ENCODE measurements at regions not wholly inside any gene's neighbourhood (a gene's known extent, or its start where the extent isn't known, plus 50 kb on each side); places are given as distances from the start of the nearest gene placed in this dataset.
"Not testable (repeated sequence)": the region's sequence is repeated elsewhere in the genome, so short reads cannot be mapped to it uniquely, and the experiment has no call there.

DNA sequence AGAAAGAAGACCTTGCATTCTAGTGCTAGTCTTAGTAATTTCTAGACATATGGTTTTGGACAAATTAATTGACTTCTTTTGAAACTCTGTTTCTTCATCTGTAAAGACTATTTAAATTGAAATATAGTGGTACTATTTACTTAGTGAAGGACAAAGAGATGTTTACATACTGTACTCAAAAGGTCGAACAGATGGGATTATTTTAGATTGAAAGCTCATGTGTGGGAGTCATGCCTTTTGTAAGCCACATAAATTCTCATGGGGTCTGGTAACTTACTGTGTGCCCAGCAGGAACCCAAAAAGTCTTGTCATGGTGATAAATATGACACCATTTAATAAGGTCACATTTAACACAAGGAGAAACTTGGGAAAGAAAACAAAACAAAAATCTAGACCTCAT lies 368.2 kb upstream of the CITED2 start:
- no peak for DNase-seq

DNA sequence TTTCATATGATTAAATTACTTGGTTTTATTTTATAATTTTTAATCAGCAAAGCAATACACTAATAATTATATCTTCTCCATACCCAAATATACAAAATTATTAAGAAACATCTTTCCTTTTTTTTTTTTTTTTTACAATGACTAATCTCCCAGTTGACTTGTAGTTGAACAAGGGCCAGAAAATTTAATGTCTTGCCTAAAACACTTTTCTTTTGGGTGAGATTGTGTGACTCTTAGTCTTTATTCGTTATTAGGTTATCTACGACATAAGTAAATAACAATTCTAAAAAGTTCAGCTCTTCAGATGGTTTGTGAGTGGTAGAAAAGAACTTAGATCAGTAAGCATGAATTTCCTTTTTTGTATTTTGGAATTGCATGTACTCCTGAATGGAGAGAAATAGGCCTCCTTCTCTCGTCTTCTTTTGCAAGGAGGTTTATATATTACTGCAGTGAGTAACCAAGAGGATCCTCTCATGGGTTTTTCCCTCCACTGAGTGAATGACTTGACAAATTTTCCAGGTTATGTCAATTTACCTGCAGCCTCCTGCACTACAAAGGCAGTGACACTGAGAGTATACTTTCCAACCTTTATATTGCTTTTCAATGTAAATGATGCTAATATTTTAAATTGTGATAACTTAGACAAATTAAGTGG lies 364.5 kb upstream of the CITED2 start:
- DNase-seq = no peak

DNA sequence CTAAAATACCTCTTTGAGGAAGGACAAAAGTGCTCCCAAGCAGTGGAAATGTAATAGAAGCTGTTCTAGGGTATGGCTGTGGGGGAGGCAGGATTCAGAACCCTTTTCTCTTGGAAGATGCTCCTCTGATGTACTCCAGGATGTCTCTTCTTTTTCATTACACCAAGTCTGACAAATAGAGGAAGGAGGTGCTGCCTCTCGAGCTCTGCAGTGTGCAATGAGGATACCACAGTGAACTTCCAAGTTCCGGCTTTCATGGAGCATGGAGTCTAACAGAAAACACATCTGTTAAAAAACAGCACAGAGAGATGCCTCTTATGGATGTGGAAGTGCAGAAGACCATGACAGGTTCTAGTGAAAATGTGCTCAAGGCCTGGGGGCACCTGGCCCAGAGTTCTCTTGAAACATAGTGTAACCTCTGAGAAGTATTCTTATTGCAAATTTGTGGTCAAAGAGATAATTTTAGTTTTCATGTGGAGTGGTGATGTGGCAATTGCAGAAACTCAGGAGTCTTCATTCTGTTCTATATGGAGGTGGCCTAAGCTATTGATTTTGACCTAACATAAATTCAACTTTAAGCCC lies 362.0 kb upstream of the CITED2 start:
- DNase-seq = no peak

DNA sequence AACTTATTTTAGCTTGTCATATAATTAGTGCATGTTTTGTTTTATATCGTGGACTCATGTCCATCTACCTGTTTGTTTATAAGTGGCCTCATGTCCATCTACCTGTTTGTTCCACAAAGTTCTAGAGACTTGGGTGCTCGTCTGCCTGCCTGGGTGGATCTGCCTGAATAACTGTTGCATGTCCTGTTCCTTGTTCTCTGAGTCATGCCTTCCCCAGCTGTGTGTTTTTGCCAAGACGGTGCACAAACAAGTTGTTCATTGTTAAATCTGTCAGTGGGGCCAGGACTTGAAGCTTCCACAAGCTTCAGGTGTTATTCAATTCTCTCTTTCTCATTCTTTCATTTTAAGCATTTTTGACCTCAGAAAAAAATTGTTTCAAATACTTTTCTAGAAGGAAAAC lies 358.0 kb upstream of the CITED2 start:
- no peak for DNase-seq

DNA sequence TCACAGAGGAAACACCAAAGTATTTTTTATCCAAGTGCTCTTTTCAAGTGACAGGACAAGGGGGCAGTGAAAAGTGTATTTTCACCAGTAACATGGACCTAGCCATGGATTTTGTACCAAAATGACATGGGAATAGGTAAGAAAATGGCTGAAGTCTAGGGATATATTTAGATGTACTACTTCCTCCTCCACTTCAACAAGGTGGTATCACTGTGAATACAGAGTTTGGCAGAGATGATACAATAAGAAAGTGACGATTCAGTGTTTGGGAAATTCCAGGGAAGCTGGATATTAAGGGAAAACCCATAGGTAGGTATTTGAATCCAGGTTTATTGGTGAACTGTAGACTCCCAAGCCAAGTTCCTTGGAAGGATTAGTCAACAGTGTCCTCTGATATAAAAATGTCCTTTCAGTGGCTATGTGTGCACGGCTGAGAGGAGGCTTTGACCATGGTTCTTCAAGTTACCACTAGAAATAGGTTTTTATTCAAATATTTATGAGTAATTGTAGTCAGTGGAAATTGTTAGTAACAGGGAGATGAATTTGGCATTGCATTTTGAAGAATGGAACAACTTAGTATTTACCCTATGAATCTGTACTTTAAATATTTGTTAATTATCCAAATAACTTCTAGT lies 356.0 kb upstream of the CITED2 start:
- no peak for DNase-seq

DNA sequence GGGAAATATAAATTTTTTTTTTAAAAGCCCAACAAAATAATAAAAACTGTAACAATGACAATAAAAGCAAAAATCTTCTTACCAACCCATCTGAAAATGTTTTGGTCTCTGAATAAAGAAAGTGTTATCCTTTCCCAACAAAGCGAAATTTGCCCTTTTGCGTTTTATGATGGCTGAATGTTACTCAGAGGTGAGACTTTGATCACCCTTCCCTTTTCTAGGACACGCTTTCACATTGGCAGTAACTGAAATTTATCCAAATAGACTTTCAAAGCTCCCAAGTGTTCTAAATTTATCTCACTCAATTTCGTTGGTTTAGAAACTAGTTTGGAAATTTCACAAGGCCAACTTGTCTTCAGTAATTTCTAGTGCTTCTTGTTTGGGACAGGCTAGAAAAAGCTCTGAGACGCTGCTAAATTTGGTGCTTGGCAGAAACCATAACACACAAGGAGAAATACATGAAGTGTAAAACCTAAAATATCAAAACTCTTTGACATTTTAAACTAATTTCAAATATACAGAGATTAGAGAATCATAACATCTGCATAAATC lies 354.5 kb upstream of the CITED2 start:
- DNase-seq = no peak

DNA sequence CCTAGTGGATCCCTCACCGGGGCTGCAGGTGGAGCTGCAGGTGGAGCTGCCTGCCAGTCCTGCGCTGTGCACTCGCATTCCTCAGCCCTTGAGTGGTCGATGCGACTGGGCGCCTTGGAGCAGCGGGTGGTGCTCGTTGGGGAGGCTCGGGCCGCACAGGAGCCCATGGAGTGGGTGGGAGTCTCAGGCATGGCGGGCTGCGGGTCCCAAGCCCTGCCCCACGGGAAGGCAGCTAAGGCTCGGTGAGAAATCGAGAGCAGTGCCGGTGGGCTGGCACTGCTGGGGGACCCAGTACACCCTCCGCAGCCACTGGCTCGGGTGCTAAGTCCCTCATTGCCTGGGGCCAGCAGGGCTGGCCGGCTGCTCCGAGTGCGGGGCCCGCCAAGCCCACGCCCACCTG lies 351.8 kb upstream of the CITED2 start:
- not testable (repeated sequence) for DNase-seq

DNA sequence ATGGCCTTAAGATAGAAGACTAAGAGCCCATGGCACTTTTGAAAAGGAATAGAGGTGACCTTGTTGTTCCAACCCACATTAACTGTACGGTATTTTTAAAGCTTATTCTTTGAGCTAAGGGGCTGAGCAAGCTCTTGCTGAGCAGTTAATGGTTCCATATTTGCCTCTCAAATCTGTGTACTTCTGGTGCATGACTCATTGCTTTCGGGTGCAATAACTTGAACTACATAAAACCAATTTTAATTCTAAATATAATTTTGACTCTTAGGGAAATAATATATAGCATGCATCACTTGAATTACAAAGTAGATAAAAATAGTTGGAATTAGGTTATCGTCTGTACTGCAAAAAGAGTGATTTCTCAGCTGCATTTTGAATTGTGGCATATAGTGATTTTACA lies 348.1 kb upstream of the CITED2 start:
- DNase-seq = no peak

DNA sequence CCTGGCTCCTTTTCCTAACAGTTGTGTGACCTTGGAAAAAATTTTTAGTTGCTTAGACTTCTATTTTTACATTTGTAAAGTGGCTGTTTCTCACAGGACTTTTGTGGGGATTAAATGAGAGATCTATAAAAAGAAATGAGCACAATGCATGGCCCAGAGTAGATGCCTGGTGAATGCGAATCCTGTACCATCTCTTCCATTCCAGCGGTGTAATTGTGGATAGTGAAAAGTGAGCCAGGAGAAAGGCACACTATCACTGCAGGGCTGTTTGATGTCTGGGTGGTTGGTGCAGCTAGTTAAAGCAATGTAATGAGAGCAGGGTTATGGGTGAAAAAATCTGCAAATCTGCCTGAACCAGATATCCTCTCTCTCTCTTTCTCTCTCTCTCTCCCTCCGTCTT lies 347.5 kb upstream of the CITED2 start:
- no peak for DNase-seq

DNA sequence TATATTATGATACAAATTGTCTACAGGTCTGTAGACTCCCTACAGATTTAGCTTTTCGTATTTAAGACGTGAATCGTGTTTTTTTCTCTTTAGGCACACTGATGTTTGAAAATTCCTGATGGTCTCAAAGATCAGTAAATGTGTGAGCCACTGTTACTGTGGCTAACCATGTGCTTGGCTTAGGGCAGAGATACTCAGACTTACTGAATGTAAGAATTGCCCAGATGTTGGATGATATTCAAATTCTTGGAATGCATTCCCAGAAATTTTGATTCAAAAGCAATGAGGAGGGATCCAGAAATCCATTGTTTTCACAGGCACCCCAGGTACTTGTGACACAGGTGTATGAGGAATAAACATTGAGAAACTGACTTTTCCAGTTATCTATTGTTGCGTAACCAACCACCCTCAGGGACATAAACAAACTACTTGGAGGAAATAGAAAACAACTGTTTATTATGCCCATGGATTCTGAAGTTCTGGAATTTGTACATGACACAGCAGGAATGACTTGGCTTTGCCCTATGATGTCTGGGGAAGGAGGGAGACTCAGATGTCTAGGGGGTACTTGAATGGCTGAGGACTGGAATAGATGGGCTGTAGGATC lies 339.6 kb upstream of the CITED2 start:
- no peak for DNase-seq

DNA sequence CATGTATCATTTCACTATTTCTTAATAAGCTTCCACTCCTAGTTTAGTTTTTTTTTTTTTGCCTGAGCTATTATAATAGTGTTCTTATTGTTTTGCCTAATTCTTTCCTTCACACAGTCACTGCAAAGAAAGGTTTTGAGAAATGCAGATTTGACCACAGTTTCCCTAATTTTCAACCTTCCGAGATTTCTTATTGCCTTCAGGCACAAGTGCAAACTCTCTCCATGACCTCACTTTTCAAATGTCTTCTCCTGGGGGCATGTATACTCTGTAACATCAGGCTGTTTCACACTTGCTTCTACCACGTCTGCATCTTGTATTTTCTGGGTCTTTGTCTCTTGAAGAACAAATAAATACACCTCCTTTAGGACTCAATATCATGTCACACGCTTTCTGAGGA lies 339.0 kb upstream of the CITED2 start:
- no peak for DNase-seq

DNA sequence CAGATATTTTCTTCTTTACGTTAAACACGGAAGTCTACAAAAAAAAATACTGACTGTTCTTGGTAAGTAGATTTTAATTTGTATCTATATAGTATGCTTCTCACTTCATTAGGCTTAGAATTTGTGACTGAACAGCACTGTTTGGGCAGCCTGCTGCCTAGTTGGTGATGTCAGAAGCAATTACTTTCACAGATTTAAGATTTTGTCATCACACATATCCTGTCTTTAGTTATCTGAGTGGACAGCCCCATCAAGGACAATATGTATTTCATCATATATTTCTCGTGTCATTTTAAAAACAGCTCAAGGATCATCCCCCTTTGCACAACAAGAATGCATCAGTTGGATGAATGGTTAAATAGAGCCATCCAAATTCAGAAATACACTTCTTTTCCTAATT lies 338.4 kb upstream of the CITED2 start:
- no peak for DNase-seq

DNA sequence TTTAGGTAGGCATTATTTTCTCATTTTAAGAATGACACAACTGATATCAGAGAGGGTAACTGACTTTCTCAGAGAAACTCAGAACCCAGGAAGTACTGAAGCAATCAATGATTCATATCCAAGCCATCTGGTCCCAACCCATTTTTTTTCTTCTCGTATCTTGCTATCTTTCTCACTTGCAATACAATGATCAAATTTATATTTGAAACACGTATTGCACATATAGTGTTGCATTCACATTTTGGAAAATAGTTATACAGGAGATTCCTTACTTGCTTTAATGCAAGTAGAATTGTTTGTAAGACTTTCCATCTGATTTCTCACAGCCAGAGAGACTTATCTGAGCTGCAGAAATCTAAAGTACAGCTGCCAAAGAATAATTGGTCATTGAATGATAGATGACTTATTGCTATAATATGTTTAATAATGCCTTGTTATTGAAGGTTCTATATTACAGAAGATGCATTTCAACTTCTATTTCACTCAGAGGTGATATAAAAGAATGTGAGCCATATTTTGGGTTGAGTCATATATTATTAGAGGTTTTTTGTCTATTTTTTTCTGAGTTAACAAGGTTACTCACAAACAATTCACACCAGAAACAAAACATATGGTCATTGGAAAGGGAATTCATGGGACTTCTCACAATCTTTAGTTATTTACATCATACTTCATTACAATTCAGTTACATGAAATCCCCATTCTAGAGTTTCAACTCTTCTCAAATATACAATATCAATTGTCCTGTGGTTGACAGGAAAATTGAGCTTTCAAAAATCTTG lies 337.5 kb upstream of the CITED2 start:
- DNase-seq = no peak

DNA sequence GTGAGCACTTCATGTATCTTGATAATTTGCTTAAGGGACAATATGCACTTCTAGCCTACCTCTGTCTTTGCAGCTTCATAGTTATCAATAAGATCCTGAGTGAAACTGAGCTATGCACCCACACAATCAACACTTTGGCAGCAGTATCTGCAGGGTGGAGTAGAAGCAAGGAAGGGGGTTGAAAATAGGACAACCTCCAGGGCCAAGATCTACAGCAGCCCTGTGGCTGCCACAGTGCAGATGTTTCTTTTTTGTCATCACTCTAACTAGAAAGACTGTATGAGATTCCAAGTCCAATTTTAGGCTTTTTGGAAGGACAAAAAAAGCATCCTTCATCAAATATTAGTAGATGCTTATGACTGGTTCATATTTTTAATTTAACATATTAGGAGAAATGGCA lies 336.1 kb upstream of the CITED2 start:
- no peak for DNase-seq

DNA sequence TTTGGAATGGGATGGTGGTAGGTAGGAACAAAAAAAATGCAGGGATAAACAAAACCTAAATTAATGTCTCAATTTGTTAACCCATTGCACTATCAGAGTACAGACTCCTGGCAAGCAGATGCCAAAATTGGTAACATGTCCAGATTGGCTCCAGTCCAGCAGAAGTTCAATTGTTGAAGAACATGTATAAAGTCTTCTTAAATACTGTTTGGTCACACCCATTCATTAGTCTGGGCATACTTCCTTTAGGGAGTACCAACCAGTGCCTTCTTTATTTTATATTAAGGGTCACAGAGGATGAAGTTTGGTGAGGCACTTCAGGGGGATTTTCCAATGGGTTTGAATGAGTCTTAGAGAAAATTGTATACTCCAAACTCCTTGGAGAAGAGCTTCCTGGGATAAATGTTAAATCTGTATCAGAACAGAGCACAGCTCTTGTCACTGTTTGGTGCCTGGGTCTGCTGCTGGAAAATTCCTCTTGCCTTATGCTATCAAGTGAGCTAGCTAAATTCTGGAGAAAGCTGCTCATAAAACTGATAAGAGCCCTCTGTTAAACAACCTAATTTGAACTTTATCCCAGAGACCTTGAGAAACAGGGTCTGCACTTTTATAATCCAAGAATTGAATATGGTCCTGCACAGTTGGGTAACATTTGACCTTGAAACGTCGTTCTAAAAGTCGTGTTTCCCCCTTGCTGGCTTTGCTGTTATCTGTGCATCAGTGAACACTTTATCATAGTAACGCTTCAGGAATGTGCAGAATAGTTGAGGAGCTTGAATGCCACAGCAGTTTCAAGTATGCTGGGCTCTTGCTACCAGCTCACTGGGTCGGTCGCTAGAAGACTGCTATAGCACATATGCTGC lies 334.1 kb upstream of the CITED2 start:
- DNase-seq = no peak

DNA sequence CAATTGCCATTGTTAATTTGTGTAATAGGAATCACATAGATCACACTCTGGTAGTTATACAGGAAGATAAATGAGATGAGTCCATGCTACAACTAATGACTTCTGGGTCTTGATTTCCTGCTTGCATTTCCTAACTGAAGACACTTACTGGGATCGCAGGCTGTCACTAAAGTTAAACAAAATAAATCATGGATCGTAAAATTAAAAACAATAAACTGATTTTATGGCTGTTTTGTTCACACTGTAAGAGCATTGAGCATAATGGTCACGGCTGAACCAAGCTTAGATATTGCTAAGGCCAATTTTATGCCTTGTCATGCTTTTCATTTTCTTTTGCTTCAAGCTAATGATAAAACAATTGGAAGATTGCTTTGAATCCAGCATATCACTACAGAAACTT lies 332.5 kb upstream of the CITED2 start:
- DNase-seq = no peak

DNA sequence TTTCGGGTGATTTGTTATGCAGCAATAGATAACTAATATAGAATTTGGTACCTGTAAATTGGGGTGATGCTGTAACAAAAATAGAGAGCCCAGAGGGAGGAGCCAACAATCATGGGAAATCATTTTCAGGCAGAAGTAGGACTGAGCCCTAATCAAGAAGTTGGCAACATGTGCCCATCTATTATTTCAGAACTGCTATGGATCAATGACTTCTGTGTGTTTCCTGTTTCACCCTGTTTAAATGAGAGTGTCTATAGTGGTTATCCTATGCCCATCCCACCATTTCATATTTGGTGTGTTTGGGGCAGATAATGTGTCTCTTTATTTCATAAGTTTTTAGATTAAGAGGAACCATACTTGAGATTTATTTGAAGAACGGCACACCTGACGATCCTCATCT lies 330.8 kb upstream of the CITED2 start:
- DNase-seq = no peak

DNA sequence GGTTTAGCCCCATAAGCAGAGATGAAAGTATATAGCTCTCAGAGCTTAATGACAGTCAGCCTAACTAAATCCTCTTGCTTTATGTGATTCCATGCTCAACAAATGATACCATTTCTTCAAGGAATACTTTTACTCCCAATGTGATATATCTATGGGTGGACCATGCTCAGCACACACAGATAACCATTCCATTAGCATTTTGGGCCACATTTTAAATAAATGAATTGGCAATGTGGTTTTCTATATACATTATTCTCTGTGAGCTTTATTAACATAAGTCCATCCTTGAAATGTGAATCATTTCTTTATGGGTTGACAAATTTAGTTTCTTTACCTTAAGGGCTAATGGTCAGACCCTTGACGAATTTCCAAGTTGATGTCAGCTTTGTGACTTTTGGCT lies 329.3 kb upstream of the CITED2 start:
- DNase-seq = no peak

DNA sequence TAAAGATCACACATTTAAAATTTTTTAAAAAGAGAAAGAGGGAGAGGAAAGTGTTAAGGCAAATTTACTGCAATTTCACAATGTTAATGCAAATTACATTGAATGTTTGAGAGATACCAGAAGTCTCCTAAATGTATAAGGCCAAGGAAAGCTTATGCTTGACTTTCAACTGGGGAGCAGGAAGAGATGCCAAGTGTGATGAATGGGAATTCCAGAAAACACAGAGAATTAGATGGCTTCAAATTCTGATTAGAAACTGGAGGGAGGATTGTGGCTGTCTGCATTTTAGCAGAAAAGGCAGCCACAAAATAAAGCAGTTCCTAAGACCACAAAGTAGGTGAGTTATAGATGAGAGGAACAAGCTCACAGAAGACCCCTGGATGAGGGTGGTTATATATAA lies 328.3 kb upstream of the CITED2 start:
- no peak for DNase-seq

DNA sequence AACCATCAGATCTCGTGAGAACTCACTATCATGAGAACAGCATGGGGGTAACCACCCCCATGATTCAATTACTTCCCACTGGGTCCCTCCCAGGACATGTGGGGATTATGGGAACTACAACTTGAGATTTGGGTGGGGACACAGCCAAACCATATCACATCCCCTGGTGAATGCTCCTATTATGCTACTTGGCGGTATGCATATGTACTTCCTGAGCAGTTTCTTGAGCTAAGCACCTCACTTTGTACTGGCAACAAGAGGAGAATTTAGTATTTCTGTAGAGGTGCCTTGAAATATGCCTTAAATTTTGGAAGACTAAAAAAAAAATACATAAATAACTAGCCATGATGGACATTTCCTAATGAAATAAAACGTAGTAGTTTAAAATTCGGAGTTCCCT lies 327.2 kb upstream of the CITED2 start:
- no peak for DNase-seq

DNA sequence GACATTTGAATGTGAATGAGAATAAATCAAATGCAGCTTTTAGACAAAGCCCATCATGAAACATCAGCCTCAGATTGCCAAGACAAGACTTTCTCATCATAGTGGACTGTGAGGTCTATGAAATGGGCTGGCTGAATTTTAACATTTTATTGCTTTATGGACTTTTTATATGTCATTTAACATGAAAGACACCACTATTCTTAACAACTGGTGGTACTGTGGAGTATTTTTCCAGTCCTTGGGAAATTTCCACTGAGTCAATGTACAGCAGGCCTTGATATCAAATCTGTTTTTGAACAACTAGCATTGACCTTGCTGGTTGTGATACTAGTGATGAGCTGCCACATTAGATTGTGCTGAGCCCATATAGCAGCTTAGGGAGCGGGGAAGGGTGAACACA lies 326.6 kb upstream of the CITED2 start:
- no peak for DNase-seq

DNA sequence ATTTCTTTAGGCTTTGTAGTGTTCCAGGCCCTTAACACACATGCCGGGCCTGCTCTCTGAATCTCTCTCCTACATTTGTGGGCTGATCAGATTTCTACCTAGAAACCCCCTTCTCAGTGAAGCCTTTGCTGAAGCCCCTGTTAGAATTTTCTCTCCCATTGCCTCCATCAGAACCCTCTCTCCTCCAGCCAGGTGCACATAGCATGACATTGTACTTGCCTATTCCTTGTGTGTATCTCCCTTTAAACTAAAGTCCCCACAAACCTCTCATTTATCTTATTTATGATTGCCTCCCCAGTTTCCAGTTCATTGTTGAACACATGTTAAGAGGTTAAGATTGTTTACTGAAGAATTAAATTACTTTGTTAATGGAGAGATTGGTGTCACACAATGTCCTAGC lies 325.5 kb upstream of the CITED2 start:
- DNase-seq = no peak

Measured in NCI-H2029 treated with DMSO at 0.1 percent for 48 hours (cell line).